Uterus (tissue), 3 donors: ENCODE measurements at regions not wholly inside any gene's neighbourhood (a gene's known extent, or its start where the extent isn't known, plus 50 kb on each side); places are given as distances from the start of the nearest gene placed in this dataset.

ENCODE experiments used
- DNase-seq, 2 donors: peaks; one replicate each; pipeline ENCODE4 v3.0.0-alpha.2; 2019 to 2020
- H3K27ac ChIP-seq, 2 donors: fragments of 200-600 bp; sonication (generic); 1 replicate in 1 of 2; 2 replicates in 1 of 2; pipeline ENCODE4 v1.5.1; 2016 to 2018
- H3K27me3 ChIP-seq, 2 donors: fragments of 200-600 bp; sonication (generic); one replicate each; pipeline ENCODE4 v1.5.1; 2018 to 2019; ENCODE audit warnings: control low read depth in 1 of 2
- H3K36me3 ChIP-seq, 2 donors: fragments of 200-600 bp; sonication (generic); one replicate each; pipeline ENCODE4 v1.5.1; 2019; ENCODE audit warnings: control low read depth in 1 of 2
- H3K4me1 ChIP-seq, 2 donors: fragments of 200-600 bp; sonication (generic); one replicate each; pipeline ENCODE4 v1.5.1; 2018 to 2019; ENCODE audit warnings: control low read depth in 1 of 2
- H3K4me3 ChIP-seq, 2 donors: fragments of 200-600 bp; sonication (generic); 1 replicate in 1 of 2; 2 replicates in 1 of 2; pipeline ENCODE4 v1.5.1; 2018 to 2019; ENCODE audit warnings: mild to moderate bottlenecking in 1 of 2
- H3K9me3 ChIP-seq, 2 donors: fragments of 200-600 bp; sonication (generic); one replicate each; pipeline ENCODE4 v1.5.1; 2019; ENCODE audit warnings: control low read depth in 1 of 2
- POLR2A ChIP-seq, 2 donors: fragments of 450-650 bp; IDR thresholded peaks; one replicate each; pipeline ENCODE4 v1.6.1; 2016; ENCODE audit warnings: antibody characterized with exemption in 2 of 2, mild to moderate bottlenecking in 1 of 2, moderate library complexity in 1 of 2
- intact Hi-C: fragments of 100-400 bp; cut with DNase I; formaldehyde crosslinking; loops from one replicate; pipeline ENCODE4 v1.15.1; 2023; ENCODE audit warnings: low total_unique reads
- TF ChIP-seq, protein P1 (sequence below), 4 experiments: fragments of 200-600 bp in 2 of 4; fragments of 450-650 bp in 2 of 4; sonication (generic) in 2 of 4; IDR thresholded peaks; one replicate each; pipeline ENCODE4 v1.5.1; 2016 to 2019; ENCODE audit warnings: antibody characterized with exemption in 4 of 4, mild to moderate bottlenecking in 2 of 4, moderate library complexity in 1 of 4
- donor health status: DM: yes; HTN: yes; CAD: no.

DNA sequence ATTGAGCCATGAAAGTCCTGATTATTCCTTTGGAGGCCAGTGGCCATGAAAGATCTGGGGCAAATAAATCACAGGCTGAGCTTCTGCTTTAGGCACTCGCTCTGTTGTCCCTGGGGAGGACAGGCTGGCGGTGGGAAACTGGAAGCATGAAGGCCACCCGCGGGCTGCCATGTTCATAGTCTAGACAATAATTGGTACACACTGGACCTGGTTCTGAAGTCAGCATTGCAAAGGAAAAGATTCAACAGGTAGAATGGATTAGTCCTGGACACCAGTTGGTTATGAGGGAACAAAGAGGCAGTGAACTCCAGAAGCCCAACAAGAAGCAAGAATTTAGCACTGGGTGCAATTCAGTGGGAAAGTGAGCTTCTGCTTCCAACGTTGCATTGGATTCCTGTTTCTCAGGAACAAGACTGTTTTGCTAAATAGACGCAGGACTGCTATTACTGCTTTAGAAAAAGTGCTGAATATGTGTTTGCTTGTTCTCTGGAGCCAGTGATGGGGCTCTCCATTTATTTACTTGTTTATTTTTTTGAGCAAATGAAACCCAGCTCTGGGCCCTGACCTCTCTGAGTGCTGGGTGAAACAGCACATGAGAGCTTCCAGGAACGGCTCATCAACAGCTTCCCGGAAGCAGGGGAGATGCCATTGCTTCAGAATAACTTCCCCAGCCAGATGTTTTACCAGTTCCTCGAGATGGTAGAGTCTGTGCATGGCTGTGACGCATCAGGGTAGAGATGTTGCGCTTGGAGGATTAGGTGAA lies 336.4 kb downstream of the ZNF536 start:
- no peaks in the 10 kb centered on the region for H3K27me3 ChIP-seq
- no peak overlapping the region for H3K27ac ChIP-seq
- no peaks in the 10 kb centered on the region for H3K4me1 ChIP-seq
- no peaks in the 10 kb centered on the region for H3K9me3 ChIP-seq
- no peak overlapping the region for H3K4me3 ChIP-seq
- TF ChIP-seq, protein P1, sequence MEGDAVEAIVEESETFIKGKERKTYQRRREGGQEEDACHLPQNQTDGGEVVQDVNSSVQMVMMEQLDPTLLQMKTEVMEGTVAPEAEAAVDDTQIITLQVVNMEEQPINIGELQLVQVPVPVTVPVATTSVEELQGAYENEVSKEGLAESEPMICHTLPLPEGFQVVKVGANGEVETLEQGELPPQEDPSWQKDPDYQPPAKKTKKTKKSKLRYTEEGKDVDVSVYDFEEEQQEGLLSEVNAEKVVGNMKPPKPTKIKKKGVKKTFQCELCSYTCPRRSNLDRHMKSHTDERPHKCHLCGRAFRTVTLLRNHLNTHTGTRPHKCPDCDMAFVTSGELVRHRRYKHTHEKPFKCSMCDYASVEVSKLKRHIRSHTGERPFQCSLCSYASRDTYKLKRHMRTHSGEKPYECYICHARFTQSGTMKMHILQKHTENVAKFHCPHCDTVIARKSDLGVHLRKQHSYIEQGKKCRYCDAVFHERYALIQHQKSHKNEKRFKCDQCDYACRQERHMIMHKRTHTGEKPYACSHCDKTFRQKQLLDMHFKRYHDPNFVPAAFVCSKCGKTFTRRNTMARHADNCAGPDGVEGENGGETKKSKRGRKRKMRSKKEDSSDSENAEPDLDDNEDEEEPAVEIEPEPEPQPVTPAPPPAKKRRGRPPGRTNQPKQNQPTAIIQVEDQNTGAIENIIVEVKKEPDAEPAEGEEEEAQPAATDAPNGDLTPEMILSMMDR (IDR thresholded peaks at IDR 0.05): no peak
- TF ChIP-seq POLR2A (IDR thresholded peaks at IDR 0.05): no peak
- no peak for DNase-seq
- no peaks in the 10 kb centered on the region for H3K36me3 ChIP-seq
- intact Hi-C loops: no loop called here

DNA sequence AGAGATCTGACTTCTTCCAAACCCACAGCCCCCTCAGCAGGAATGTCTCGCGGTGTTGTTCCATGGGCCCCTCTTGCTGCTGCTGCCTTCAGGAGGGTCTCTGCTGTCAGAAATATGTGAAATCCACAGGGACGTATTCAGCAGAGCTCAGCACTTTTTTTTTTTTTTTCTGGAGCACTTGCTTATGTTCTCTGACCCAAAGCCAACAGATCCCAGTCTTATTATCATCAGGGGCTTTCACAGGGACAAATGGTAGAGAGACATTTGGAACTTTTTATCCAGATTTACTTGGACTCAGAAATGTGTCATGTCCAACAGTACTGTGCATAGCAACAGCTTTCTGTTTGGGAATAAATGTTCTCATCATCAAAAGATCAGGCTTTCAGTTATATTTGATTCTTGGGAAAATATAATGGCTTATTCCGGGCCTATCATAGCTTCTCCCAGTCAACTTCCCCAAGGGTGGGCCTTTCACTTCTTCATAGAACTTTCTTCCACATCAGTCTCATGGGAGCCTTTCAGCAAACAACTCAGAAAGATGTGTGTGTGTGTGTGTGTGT lies 332.7 kb downstream of the ZNF536 start:
- DNase-seq: no peak

DNA sequence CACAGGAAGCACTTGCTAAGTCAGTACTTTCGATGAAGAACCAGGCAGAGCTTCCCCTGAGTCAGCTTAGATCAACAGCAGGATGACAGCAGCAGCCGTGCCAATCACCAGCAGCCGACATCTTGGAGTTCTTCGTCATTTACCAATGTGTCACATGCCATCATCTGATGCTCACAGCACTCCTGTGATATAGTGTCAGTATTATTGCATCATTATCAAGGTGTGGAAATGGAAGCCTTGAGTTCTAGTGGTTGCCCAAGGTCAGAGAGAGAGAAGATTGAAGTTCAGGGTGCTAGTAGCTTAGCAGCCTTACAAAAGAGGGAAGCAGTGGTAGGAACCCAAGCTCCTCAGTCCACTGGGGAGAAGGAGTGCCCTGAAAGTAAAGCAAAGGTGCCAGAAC lies 331.5 kb downstream of the ZNF536 start:
- no peaks in the 10 kb centered on the region for H3K9me3 ChIP-seq
- no peaks in the 10 kb centered on the region for H3K36me3 ChIP-seq
- no peak overlapping the region for H3K4me3 ChIP-seq
- H3K27ac ChIP-seq: no peak overlapping the region
- TF ChIP-seq POLR2A (IDR thresholded peaks at IDR 0.05): no peak
- TF ChIP-seq, protein P1 (IDR thresholded peaks at IDR 0.05): no peak
- DNase-seq: no peak
- H3K4me1 ChIP-seq: no peaks in the 10 kb centered on the region
- no peaks in the 10 kb centered on the region for H3K27me3 ChIP-seq
- intact Hi-C loops: no loop called here

More for the DNA sequence above, 332.7 kb downstream of the ZNF536 start:
- Histone ChIP-seq H3K36me3 (no peaks in the 10 kb centered on the region), H3K9me3 (no peaks in the 10 kb centered on the region), H3K27me3 (no peaks in the 10 kb centered on the region), H3K4me1 (no peaks in the 10 kb centered on the region), H3K4me3 (no peak overlapping the region), H3K27ac (no peak overlapping the region)
- TF ChIP-seq, protein P1 (IDR thresholded peaks at IDR 0.05): no peak
- intact Hi-C loops: no loop called here

DNA sequence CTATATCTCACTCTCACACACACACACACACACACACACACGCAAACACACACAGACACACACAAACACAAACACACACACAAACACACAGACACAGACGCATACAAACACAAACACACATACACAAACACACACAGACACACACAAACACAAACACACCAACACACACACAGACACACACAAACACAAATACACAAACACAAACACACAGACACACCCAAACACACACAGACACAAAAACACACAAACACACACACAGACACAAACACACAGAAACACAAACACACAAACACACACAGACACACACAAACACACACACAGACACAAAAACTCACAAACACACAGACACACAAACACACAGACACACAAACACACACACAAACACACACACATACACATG lies 329.0 kb downstream of the ZNF536 start:
- Histone ChIP-seq H3K9me3 (no peaks in the 10 kb centered on the region), H3K27ac (no peak overlapping the region), H3K27me3 (no peaks in the 10 kb centered on the region), H3K4me3 (no peak overlapping the region), H3K36me3 (no peaks in the 10 kb centered on the region), H3K4me1 (no peaks in the 10 kb centered on the region)
- DNase-seq: no peak
- TF ChIP-seq, protein P1 (IDR thresholded peaks at IDR 0.05): no peak
- no peak for TF ChIP-seq POLR2A (IDR thresholded peaks at IDR 0.05)
- intact Hi-C loops: no loop called here

DNA sequence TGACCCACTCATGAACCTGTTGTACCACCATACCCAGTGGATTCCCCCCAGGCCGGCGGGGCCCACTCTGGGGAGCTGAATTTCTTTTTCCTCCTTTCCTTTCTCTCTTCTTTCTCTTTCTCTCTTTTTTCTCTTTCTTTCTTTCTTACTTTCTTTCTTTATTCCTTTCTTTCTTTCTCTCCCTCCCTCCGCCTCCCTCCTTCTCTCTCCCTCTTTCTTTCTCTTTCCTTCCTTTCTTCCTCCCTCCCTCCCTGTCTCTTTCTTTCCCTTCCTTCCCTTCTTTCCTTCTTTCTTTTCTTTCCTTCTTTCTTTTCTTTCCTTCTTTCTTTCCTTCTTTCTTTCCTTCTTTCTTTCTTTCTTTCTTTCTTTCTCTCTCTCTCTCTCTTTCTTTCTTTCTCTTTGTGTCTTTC lies 327.7 kb downstream of the ZNF536 start:
- no peaks in the 10 kb centered on the region for H3K36me3 ChIP-seq
- no peak for DNase-seq
- H3K27ac ChIP-seq: no peak overlapping the region
- H3K9me3 ChIP-seq: no peaks in the 10 kb centered on the region
- H3K4me1 ChIP-seq: no peaks in the 10 kb centered on the region
- intact Hi-C loops: no loop called here
- TF ChIP-seq POLR2A (IDR thresholded peaks at IDR 0.05): no peak
- TF ChIP-seq, protein P1 (IDR thresholded peaks at IDR 0.05): no peak
- H3K27me3 ChIP-seq: no peaks in the 10 kb centered on the region
- H3K4me3 ChIP-seq: no peak overlapping the region
